Activated CD4-positive, alpha-beta T cell treated with anti-CD3 and anti-CD28 coated beads, Interleukin-2, Interleukin-6, amounts not matched to agents 100 ng/mL and 50 ng/mL, durations not matched to agents 16 hours and 8 hours (primary cell): ENCODE measurements at regions not wholly inside any gene's neighbourhood (a gene's known extent, or its start where the extent isn't known, plus 50 kb on each side); places are given as distances from the start of the nearest gene placed in this dataset.

ENCODE experiments used
- DNase-seq: peaks from one replicate; pipeline ENCODE4 v3.0.0-alpha.2; 2020

- no peak for DNase-seq
These were observed 98.5 kb upstream of the TMCC3 start for GRCh38 chr12:94748726-94749421.

GRCh38 chr12:94745562-94745961 lies 95.2 kb upstream of the TMCC3 start:
- DNase-seq = no peak

- peak; percentile 9 for DNase-seq
These were observed 92.8 kb upstream of the TMCC3 start for GRCh38 chr12:94743174-94743573.

GRCh38 chr12:94740601-94741362 lies 90.4 kb upstream of the TMCC3 start:
- no peak for DNase-seq

- no peak for DNase-seq
These were observed 86.5 kb upstream of the TMCC3 start for GRCh38 chr12:94736820-94737219.

- no peak for DNase-seq
These were observed 85.6 kb upstream of the TMCC3 start for GRCh38 chr12:94736004-94736403.

GRCh38 chr12:94733727-94734126 lies 83.4 kb upstream of the TMCC3 start:
- no peak for DNase-seq

GRCh38 chr12:94732367-94732990 lies 82.1 kb upstream of the TMCC3 start:
- no peak for DNase-seq

GRCh38 chr12:94731733-94732360 lies 81.5 kb upstream of the TMCC3 start:
- no peak for DNase-seq

GRCh38 chr12:94730847-94731246 lies 80.5 kb upstream of the TMCC3 start:
- DNase-seq = no peak

- DNase-seq = no peak
These were observed 76.0 kb upstream of the TMCC3 start for GRCh38 chr12:94726236-94726835.

- DNase-seq = peak; percentile 9
These were observed 75.2 kb upstream of the TMCC3 start for GRCh38 chr12:94725375-94726168.

- DNase-seq = no peak
These were observed 72.3 kb upstream of the TMCC3 start for GRCh38 chr12:94722664-94723063.

GRCh38 chr12:94721173-94721572 lies 70.8 kb upstream of the TMCC3 start:
- DNase-seq = no peak

GRCh38 chr12:94718114-94718513 lies 67.8 kb upstream of the TMCC3 start:
- DNase-seq = no peak

GRCh38 chr12:94717656-94718055 lies 67.3 kb upstream of the TMCC3 start:
- DNase-seq = no peak

- no peak for DNase-seq
These were observed 66.8 kb upstream of the TMCC3 start for GRCh38 chr12:94717108-94717507.

- no peak for DNase-seq
These were observed 66.0 kb upstream of the TMCC3 start for GRCh38 chr12:94716339-94716738.

- no peak for DNase-seq
These were observed 64.2 kb upstream of the TMCC3 start for GRCh38 chr12:94714378-94715114.

- DNase-seq = no peak
These were observed 62.6 kb upstream of the TMCC3 start for GRCh38 chr12:94712815-94713515.

GRCh38 chr12:94710933-94711332 lies 60.6 kb upstream of the TMCC3 start:
- peak; percentile 21 for DNase-seq
